ENCODE measurements at regions not wholly inside any gene's neighbourhood (a gene's known extent, or its start where the extent isn't known, plus 50 kb on each side); places are given as distances from the start of the nearest gene placed in this dataset.
"Not testable (repeated sequence)": the region's sequence is repeated elsewhere in the genome, so short reads cannot be mapped to it uniquely, and the experiment has no call there.

DNA sequence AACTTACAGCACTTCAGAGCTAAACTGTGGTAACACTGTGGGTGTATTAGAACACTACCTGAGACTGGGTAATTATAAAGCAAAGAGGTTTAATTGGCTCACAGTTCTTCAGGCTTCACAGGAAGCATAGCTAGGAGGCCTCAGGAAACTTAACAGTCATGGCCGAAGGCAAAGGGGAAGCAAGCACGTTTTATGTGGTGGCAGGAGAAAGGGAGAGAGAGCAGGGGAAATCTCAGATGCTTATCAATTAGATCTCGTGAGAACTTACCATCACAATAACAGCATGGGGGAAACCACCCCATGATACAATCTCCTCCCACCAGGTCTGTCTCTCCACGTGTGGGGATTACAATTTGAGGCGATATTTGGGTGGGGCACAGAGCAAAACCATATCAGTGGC, 512.6 kb downstream of the RERGL start:
- DNase-seq (no peak), FAIRE-seq (no peak)
- Histone ChIP-seq H3K4me3 (ENCODE audit: low read length in 3 of 3) (no peak overlapping the region), H3K4me1 (ENCODE audit: control insufficient read depth in 2 of 3, insufficient read depth in 2 of 3, low read depth in 1 of 3, low read length in 3 of 3) (no peaks in the 10 kb centered on the region), H3K27ac (ENCODE audit: low read depth in 2 of 2, low read length in 2 of 2) (no peak overlapping the region), H3K9me3 (ENCODE audit: control insufficient read depth in 2 of 3, insufficient read depth in 1 of 3, low read length in 3 of 3) (no peaks in the 10 kb centered on the region), H3K27me3 (ENCODE audit: control insufficient read depth, insufficient read depth, low read length) (no peaks in the 10 kb centered on the region), H3K9ac (ENCODE audit: low read length in 3 of 3) (no peak overlapping the region), H3K36me3 (ENCODE audit: control insufficient read depth in 2 of 3, insufficient read depth in 3 of 3, low read length in 3 of 3) (no peaks in the 10 kb centered on the region)
- intact Hi-C loops (cut with DNase I): no loop called here
- TF ChIP-seq, protein P1, sequence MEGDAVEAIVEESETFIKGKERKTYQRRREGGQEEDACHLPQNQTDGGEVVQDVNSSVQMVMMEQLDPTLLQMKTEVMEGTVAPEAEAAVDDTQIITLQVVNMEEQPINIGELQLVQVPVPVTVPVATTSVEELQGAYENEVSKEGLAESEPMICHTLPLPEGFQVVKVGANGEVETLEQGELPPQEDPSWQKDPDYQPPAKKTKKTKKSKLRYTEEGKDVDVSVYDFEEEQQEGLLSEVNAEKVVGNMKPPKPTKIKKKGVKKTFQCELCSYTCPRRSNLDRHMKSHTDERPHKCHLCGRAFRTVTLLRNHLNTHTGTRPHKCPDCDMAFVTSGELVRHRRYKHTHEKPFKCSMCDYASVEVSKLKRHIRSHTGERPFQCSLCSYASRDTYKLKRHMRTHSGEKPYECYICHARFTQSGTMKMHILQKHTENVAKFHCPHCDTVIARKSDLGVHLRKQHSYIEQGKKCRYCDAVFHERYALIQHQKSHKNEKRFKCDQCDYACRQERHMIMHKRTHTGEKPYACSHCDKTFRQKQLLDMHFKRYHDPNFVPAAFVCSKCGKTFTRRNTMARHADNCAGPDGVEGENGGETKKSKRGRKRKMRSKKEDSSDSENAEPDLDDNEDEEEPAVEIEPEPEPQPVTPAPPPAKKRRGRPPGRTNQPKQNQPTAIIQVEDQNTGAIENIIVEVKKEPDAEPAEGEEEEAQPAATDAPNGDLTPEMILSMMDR (IDR thresholded peaks at IDR 0.05; ENCODE audit: borderline replicate concordance, extremely low read depth, insufficient read depth): no peak

DNA sequence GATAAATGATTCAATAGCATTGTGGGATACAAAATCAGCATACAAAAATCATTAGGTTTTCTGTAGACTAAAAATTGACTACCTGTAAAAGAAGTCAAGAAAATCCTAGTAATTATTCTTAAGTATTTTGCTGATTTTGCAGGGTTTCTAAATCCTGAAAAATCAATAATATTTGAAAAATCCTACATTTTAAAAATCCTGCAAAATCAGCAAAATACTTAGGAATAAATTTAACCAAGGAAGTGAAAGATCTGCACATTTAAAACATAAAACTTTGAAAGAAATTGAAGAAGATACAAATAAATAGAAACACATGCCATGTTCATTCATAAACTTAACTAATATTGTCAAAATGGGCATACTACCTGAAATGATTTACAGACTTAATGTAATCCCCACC, 517.7 kb downstream of the RERGL start:
- intact Hi-C loops (cut with DNase I): no loop called here
- Histone ChIP-seq H3K9ac (ENCODE audit: low read length in 3 of 3) (no peak overlapping the region), H3K4me3 (ENCODE audit: low read length in 3 of 3) (no peak overlapping the region), H3K36me3 (ENCODE audit: control insufficient read depth in 2 of 3, insufficient read depth in 3 of 3, low read length in 3 of 3) (no peaks in the 10 kb centered on the region), H3K27ac (ENCODE audit: low read depth in 2 of 2, low read length in 2 of 2) (no peak overlapping the region), H3K27me3 (ENCODE audit: control insufficient read depth, insufficient read depth, low read length) (no peaks in the 10 kb centered on the region), H3K9me3 (ENCODE audit: control insufficient read depth in 2 of 3, insufficient read depth in 1 of 3, low read length in 3 of 3) (no peaks in the 10 kb centered on the region), H3K4me1 (ENCODE audit: control insufficient read depth in 2 of 3, insufficient read depth in 2 of 3, low read depth in 1 of 3, low read length in 3 of 3) (no peaks in the 10 kb centered on the region)
- TF ChIP-seq, protein P1 (IDR thresholded peaks at IDR 0.05; ENCODE audit: borderline replicate concordance, extremely low read depth, insufficient read depth): no peak
- DNase-seq: no peak
- FAIRE-seq: no peak

DNA sequence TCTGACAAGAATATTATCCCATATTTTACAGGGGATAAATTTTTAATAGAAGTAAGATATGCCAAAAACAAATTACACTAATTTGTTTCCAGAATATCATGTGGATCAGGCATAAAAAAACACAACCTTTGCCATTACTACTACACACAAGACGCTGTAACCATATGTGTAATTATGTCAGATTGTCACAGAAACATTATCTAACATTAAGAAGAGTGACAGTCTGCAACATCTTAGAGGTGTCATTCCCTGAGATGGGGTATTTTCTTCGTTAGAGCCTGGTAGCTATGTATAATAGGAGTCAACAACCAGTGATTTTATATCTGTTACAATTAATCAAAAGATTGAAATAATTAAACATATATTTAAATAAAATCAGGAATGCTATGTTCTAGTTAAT, 518.9 kb downstream of the RERGL start:
- H3K9ac ChIP-seq (ENCODE audit: low read length in 3 of 3): no peak overlapping the region
- no peaks in the 10 kb centered on the region for H3K4me1 ChIP-seq (ENCODE audit: control insufficient read depth in 2 of 3, insufficient read depth in 2 of 3, low read depth in 1 of 3, low read length in 3 of 3)
- no peak for DNase-seq
- TF ChIP-seq, protein P1 (IDR thresholded peaks at IDR 0.05; ENCODE audit: borderline replicate concordance, extremely low read depth, insufficient read depth): no peak
- no peak overlapping the region for H3K27ac ChIP-seq (ENCODE audit: low read depth in 2 of 2, low read length in 2 of 2)
- H3K36me3 ChIP-seq (ENCODE audit: control insufficient read depth in 2 of 3, insufficient read depth in 3 of 3, low read length in 3 of 3): no peaks in the 10 kb centered on the region
- H3K9me3 ChIP-seq (ENCODE audit: control insufficient read depth in 2 of 3, insufficient read depth in 1 of 3, low read length in 3 of 3): no peaks in the 10 kb centered on the region
- intact Hi-C loops (cut with DNase I): no loop called here
- no peaks in the 10 kb centered on the region for H3K27me3 ChIP-seq (ENCODE audit: control insufficient read depth, insufficient read depth, low read length)
- no peak for FAIRE-seq
- H3K4me3 ChIP-seq (ENCODE audit: low read length in 3 of 3): no peak overlapping the region

DNA sequence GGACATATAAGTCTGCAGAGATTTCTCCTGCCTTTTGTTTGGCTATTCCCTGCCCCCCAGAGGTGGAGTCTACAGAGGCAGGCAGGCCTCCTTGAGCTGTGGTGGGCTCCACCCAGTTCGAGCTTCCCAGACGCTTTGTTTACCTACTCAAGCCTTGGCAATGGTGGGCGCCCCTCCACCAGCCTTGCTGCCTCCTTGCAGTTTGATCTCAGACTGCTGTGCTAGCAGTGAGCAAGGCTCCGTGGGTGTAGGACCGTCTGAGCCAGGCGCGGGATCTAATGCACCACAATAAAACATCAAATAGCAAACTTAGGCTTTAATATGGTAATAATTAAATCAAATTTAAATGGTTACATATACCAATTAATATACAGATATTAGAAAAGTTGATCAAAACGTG, 525.4 kb downstream of the RERGL start:
- FAIRE-seq; H3K27ac ChIP-seq (ENCODE audit: low read depth in 2 of 2, low read length in 2 of 2); H3K36me3 ChIP-seq (ENCODE audit: control insufficient read depth in 2 of 3, insufficient read depth in 3 of 3, low read length in 3 of 3); H3K9me3 ChIP-seq (ENCODE audit: control insufficient read depth in 2 of 3, insufficient read depth in 1 of 3, low read length in 3 of 3); H3K4me3 ChIP-seq (ENCODE audit: low read length in 3 of 3); H3K27me3 ChIP-seq (ENCODE audit: control insufficient read depth, insufficient read depth, low read length); H3K9ac ChIP-seq (ENCODE audit: low read length in 3 of 3); H3K4me1 ChIP-seq (ENCODE audit: control insufficient read depth in 2 of 3, insufficient read depth in 2 of 3, low read depth in 1 of 3, low read length in 3 of 3); intact Hi-C loops (cut with DNase I): not testable (repeated sequence)
- peak in 1 of 5 donors; percentile 52 for DNase-seq

All from kidney (tissue), 13 donors.